H9 (cell line): ENCODE measurements at regions not wholly inside any gene's neighbourhood (a gene's known extent, or its start where the extent isn't known, plus 50 kb on each side); places are given as distances from the start of the nearest gene placed in this dataset.

Source experiments
- DNase-seq: peaks from one replicate; pipeline ENCODE4 v3.0.0-alpha.2; 2017
- H2AFZ ChIP-seq: one replicate; pipeline ENCODE4 v1.6.1; 2013; ENCODE audit warnings: mild to moderate bottlenecking, low read length, control low read depth, moderate library complexity
- H2AK5ac ChIP-seq: 2 replicates; pipeline ENCODE4 v1.6.1; 2013; ENCODE audit warnings: low read length, control low read depth, mixed read lengths; ENCODE audit not compliant: insufficient read length
- H2BK120ac ChIP-seq: one replicate; pipeline ENCODE4 v1.6.1; 2013; ENCODE audit warnings: low read depth, mild to moderate bottlenecking, low read length, control low read depth, inconsistent platforms; ENCODE audit not compliant: poor library complexity, severe bottlenecking
- H2BK12ac ChIP-seq: 2 replicates; pipeline ENCODE4 v1.6.1; 2013; ENCODE audit warnings: low read length, control low read depth, mixed read lengths, low read depth; ENCODE audit not compliant: insufficient read length
- H2BK15ac ChIP-seq: 2 replicates; pipeline ENCODE4 v1.6.1; 2013; ENCODE audit warnings: low read depth, low read length, control low read depth
- H2BK20ac ChIP-seq: one replicate; pipeline ENCODE4 v1.6.1; 2013; ENCODE audit warnings: low read depth, mild to moderate bottlenecking, low read length, control low read depth, inconsistent platforms; ENCODE audit not compliant: poor library complexity, severe bottlenecking
- H2BK5ac ChIP-seq: 2 replicates; pipeline ENCODE4 v1.6.1; 2013; ENCODE audit warnings: low read length, control low read depth, mixed read lengths; ENCODE audit not compliant: insufficient read length
- H3K14ac ChIP-seq: 2 replicates; pipeline ENCODE4 v1.6.1; 2013; ENCODE audit warnings: low read length, control low read depth; ENCODE audit not compliant: insufficient read depth
- H3K18ac ChIP-seq: 2 replicates; pipeline ENCODE4 v1.6.1; 2013; ENCODE audit warnings: low read depth, mild to moderate bottlenecking, mixed read lengths, low read length, control low read depth; ENCODE audit not compliant: insufficient read length
- H3K23ac ChIP-seq: 2 replicates; pipeline ENCODE4 v1.6.1; 2013; ENCODE audit warnings: low read length, control low read depth, mixed read lengths, low read depth; ENCODE audit not compliant: insufficient read length
- H3K23me2 ChIP-seq: 2 replicates; pipeline ENCODE4 v1.6.1; 2013; ENCODE audit warnings: low read depth, mild to moderate bottlenecking, mixed read lengths, low read length, control low read depth; ENCODE audit not compliant: insufficient read length, poor library complexity, severe bottlenecking
- H3K27ac ChIP-seq: 2 replicates; pipeline ENCODE4 v1.5.1; 2013; ENCODE audit warnings: low read length, control low read depth, mixed read lengths, low read depth; ENCODE audit not compliant: insufficient read length
- H3K27me3 ChIP-seq: 2 replicates; pipeline ENCODE4 v1.6.1; 2013; ENCODE audit warnings: low read length, control low read depth, inconsistent platforms; ENCODE audit not compliant: insufficient read depth
- H3K4ac ChIP-seq: 2 replicates; pipeline ENCODE4 v1.6.1; 2013; ENCODE audit warnings: low read depth, mild to moderate bottlenecking, control low read depth, inconsistent platforms, low read length, moderate library complexity
- H3K4me1 ChIP-seq: 2 replicates; pipeline ENCODE4 v1.6.1; 2013; ENCODE audit warnings: low read length, control low read depth, inconsistent platforms; ENCODE audit not compliant: insufficient read depth
- H3K4me2 ChIP-seq: 2 replicates; pipeline ENCODE4 v1.6.1; 2013; ENCODE audit warnings: low read length, control low read depth, mixed read lengths; ENCODE audit not compliant: insufficient read length, insufficient read depth
- H3K56ac ChIP-seq: 2 replicates; pipeline ENCODE4 v1.6.1; 2013; ENCODE audit warnings: low read depth, mild to moderate bottlenecking, mixed read lengths, low read length, control low read depth; ENCODE audit not compliant: insufficient read length
- H3K79me1 ChIP-seq: 2 replicates; pipeline ENCODE4 v1.6.1; 2013; ENCODE audit warnings: low read depth, mild to moderate bottlenecking, moderate library complexity, low read length, control low read depth, inconsistent platforms; ENCODE audit not compliant: insufficient read depth, poor library complexity, severe bottlenecking
- H3K79me2 ChIP-seq: 2 replicates; pipeline ENCODE4 v1.6.1; 2013; ENCODE audit warnings: low read length, control low read depth, inconsistent platforms; ENCODE audit not compliant: insufficient read depth
- H3K9ac ChIP-seq: 2 replicates; pipeline ENCODE4 v1.6.1; 2013; ENCODE audit warnings: low read length, control low read depth, mixed read lengths; ENCODE audit not compliant: insufficient read length; ENCODE audit errors: extremely low read depth
- H3K9me3 ChIP-seq: one replicate; pipeline ENCODE4 v1.6.1; 2013; ENCODE audit warnings: low read depth, low read length, inconsistent platforms; ENCODE audit not compliant: control insufficient read depth
- H3T11ph ChIP-seq: one replicate; pipeline ENCODE4 v1.6.1; 2013; ENCODE audit warnings: mild to moderate bottlenecking, low read length, control low read depth, inconsistent platforms
- H4K20me1 ChIP-seq: one replicate; pipeline ENCODE4 v1.6.1; 2013; ENCODE audit not compliant: control insufficient read depth, insufficient read length, insufficient read depth
- H4K5ac ChIP-seq: 2 replicates; pipeline ENCODE4 v1.6.1; 2013; ENCODE audit warnings: low read depth, mild to moderate bottlenecking, mixed read lengths, low read length, control low read depth; ENCODE audit not compliant: insufficient read length
- H4K8ac ChIP-seq: replicated peaks from 2 replicates; pipeline ENCODE4 v1.6.1; 2013; ENCODE audit warnings: low read length, control low read depth, mixed read lengths, low read depth; ENCODE audit not compliant: insufficient read length
- H4K91ac ChIP-seq: 2 replicates; pipeline ENCODE4 v1.6.1; 2013; ENCODE audit warnings: low read depth, mild to moderate bottlenecking, moderate library complexity, mixed read lengths, low read length, control low read depth; ENCODE audit not compliant: insufficient read length
- H3K27ac Mint-ChIP-seq, 3 experiments: 2 replicates in 2 of 3; 3 replicates in 1 of 3; pipeline ENCODE4 v1.8.0; 2020 to 2021; ENCODE audit warnings: mixed read lengths in 3 of 3, mild to moderate bottlenecking in 1 of 3, moderate library complexity in 1 of 3
- H3K27me3 Mint-ChIP-seq: 2 replicates; pipeline ENCODE4 v1.8.0; 2021; ENCODE audit warnings: low read depth, mild to moderate bottlenecking, moderate library complexity, mixed read lengths
- H3K36me3 Mint-ChIP-seq, 3 experiments: 2 replicates in 2 of 3; 3 replicates in 1 of 3; pipeline ENCODE4 v1.8.0; 2020 to 2021; ENCODE audit warnings: low read depth in 3 of 3, mixed read lengths in 3 of 3; ENCODE audit not compliant: insufficient read depth in 1 of 3
- H3K4me1 Mint-ChIP-seq, 2 experiments: 2 replicates each; pipeline ENCODE4 v1.8.0; 2020; ENCODE audit warnings: mixed read lengths in 2 of 2
- H3K4me3 Mint-ChIP-seq, 2 experiments: 2 replicates in 1 of 2; 3 replicates in 1 of 2; pipeline ENCODE4 v1.8.0; 2020 to 2021; ENCODE audit warnings: mild to moderate bottlenecking in 2 of 2, mixed read lengths in 2 of 2, moderate library complexity in 1 of 2
- H3K9me3 Mint-ChIP-seq, 2 experiments: 2 replicates in 1 of 2; 3 replicates in 1 of 2; pipeline ENCODE4 v1.8.0; 2020; ENCODE audit warnings: mild to moderate bottlenecking in 2 of 2, mixed read lengths in 2 of 2, moderate library complexity in 1 of 2
- WGBS: extraction: QIAGEN DNeasy Blood & Tissue Kit; methylation state at CpG from one replicate; pipeline ENCODE4 v1.1.7; 2013; ENCODE audit warnings: missing lambda C conversion rate, low lambda C conversion rate, mixed read lengths; ENCODE audit not compliant: insufficient read length; ENCODE audit errors: extremely low coverage; 5-methylcytosine and 5-hydroxymethylcytosine counted together
- TF ChIP-seq, protein P1 (sequence below): fragments of 200-600 bp; sonication (generic); conservative IDR thresholded peaks from 3 replicates; pipeline ENCODE4 v1.8.0; 2021; ENCODE audit warnings: antibody characterized with exemption, mild to moderate bottlenecking

DNA sequence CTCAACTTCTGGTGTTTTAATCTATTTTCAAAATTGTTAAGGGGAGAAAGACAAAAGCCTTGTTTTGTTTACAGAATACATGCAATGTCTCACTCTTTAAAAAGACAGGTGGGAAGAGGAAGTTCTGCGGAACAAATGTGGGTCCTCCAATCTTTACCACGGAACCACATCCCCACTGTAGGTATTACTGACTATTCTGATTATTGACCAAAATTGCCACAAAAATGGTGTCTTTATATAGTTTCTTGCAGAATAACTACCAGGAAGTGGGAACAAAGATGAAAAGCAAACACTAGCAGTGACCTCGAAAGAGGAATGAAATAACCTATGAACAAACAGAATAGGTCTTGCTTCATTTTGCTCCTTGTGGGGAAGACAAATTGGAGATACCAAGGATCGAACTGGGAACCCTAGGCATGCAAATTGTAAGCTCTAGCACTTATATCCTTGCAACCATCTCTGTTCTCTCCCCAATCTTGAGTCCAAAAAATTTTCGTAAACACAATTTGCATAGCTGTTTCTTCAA lies 106.7 kb downstream of the GPX5 start:
- no peak overlapping the region for H2BK15ac ChIP-seq
- H2AK5ac ChIP-seq = no peak overlapping the region
- H2BK12ac ChIP-seq = no peak overlapping the region
- no peak for DNase-seq
- no peaks in the 10 kb centered on the region; the same call in 1 of the 2 replicates for H3K79me2 ChIP-seq
- H3K4ac ChIP-seq = no peak overlapping the region
- no peak overlapping the region for H3T11ph ChIP-seq
- H3K56ac ChIP-seq = no peak overlapping the region
- H4K91ac ChIP-seq = no peak overlapping the region
- H3K27ac ChIP-seq = no peak overlapping the region
- no peaks in the 10 kb centered on the region for H4K20me1 ChIP-seq
- H3K27ac Mint-ChIP-seq = no peak overlapping the region
- no peaks in the 10 kb centered on the region for H3K4me1 ChIP-seq
- H3K4me2 ChIP-seq = no peak overlapping the region
- no peak overlapping the region for H2BK120ac ChIP-seq
- H2AFZ ChIP-seq = no peak overlapping the region
- H3K36me3 Mint-ChIP-seq = no peaks in the 10 kb centered on the region
- H3K18ac ChIP-seq = no peak overlapping the region
- peaks cover 11 to 18% of the 10 kb centered on the region in 2 experiments for H3K4me1 Mint-ChIP-seq
- H3K23me2 ChIP-seq = peaks cover 19% of the 10 kb centered on the region
- no CpG with 5 or more reads among the region's 5 CpGs for WGBS
- H4K5ac ChIP-seq = no peak overlapping the region
- H2BK20ac ChIP-seq = no peak overlapping the region
- peaks cover 2% of the 10 kb centered on the region; the same call in 1 of the 2 replicates for H3K27me3 ChIP-seq
- no peak overlapping the region for H4K8ac ChIP-seq
- peaks cover 50% of the 10 kb centered on the region for H3K27me3 Mint-ChIP-seq
- H3K9me3 ChIP-seq = no peaks in the 10 kb centered on the region
- no peak overlapping the region for H3K14ac ChIP-seq
- H2BK5ac ChIP-seq = no peak overlapping the region
- no peak overlapping the region for H3K9ac ChIP-seq
- TF ChIP-seq, protein P1, sequence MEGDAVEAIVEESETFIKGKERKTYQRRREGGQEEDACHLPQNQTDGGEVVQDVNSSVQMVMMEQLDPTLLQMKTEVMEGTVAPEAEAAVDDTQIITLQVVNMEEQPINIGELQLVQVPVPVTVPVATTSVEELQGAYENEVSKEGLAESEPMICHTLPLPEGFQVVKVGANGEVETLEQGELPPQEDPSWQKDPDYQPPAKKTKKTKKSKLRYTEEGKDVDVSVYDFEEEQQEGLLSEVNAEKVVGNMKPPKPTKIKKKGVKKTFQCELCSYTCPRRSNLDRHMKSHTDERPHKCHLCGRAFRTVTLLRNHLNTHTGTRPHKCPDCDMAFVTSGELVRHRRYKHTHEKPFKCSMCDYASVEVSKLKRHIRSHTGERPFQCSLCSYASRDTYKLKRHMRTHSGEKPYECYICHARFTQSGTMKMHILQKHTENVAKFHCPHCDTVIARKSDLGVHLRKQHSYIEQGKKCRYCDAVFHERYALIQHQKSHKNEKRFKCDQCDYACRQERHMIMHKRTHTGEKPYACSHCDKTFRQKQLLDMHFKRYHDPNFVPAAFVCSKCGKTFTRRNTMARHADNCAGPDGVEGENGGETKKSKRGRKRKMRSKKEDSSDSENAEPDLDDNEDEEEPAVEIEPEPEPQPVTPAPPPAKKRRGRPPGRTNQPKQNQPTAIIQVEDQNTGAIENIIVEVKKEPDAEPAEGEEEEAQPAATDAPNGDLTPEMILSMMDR = no peak
- H3K4me3 Mint-ChIP-seq = no peak overlapping the region
- H3K79me1 ChIP-seq = no peaks in the 10 kb centered on the region
- no peak overlapping the region for H3K23ac ChIP-seq
- no peaks in the 10 kb centered on the region; a peak in 1 of 5 replicates for H3K9me3 Mint-ChIP-seq
